Transverse colon (tissue), 4 donors: ENCODE measurements at regions not wholly inside any gene's neighbourhood (a gene's known extent, or its start where the extent isn't known, plus 50 kb on each side); places are given as distances from the start of the nearest gene placed in this dataset.

Experiments
- DNase-seq: peaks from one replicate; pipeline ENCODE4 v3.0.0-alpha.2; 2019
- H3K27ac ChIP-seq, 4 donors: fragments of 200-600 bp; sonication (generic); 2 replicates each; pipeline ENCODE4 v1.5.1; 2016 to 2018; ENCODE audit warnings: inconsistent platforms in 4 of 4
- H3K27me3 ChIP-seq: fragments of 200-600 bp; sonication (generic); 2 replicates; pipeline ENCODE4 v1.5.1; 2017; ENCODE audit warnings: inconsistent platforms
- H3K36me3 ChIP-seq, 4 donors: fragments of 200-600 bp; sonication (generic); 2 replicates each; pipeline ENCODE4 v1.5.1; 2017 to 2019; ENCODE audit warnings: inconsistent platforms in 4 of 4
- H3K4me1 ChIP-seq, 4 donors: fragments of 200-600 bp; sonication (generic); 2 replicates each; pipeline ENCODE4 v1.5.1; 2017 to 2020; ENCODE audit warnings: inconsistent platforms in 4 of 4
- H3K4me3 ChIP-seq, 4 donors: fragments of 200-600 bp; sonication (generic); 1 replicate in 1 of 4; 2 replicates in 3 of 4; pipeline versions ENCODE4 v1.5.1 to v1.6.1; 2017 to 2019; ENCODE audit warnings: inconsistent platforms in 4 of 4
- H3K9me3 ChIP-seq, 2 donors: fragments of 200-600 bp; sonication (generic); 2 replicates each; pipeline ENCODE4 v1.5.1; 2017 to 2019; ENCODE audit warnings: inconsistent platforms in 2 of 2
- EP300 ChIP-seq: sonication (generic); formaldehyde crosslinking; IDR thresholded peaks from one replicate; pipeline ENCODE4 v1.6.1; 2017; ENCODE audit warnings: antibody characterized with exemption, low read depth
- POLR2A ChIP-seq: fragments of 450-650 bp; IDR thresholded peaks from one replicate; pipeline ENCODE4 v1.6.1; 2016; ENCODE audit warnings: antibody characterized with exemption, mild to moderate bottlenecking, moderate library complexity
- POLR2AphosphoS5 ChIP-seq, 3 donors: sonication (generic); formaldehyde crosslinking; IDR thresholded peaks; one replicate each; pipeline ENCODE4 v1.6.1; 2016; ENCODE audit warnings: antibody characterized with exemption in 3 of 3
- WGBS, 2 donors: methylation state at CpG; one replicate each; pipeline ENCODE4 v1.1.5; 2018; ENCODE audit warnings: low coverage in 1 of 2; 5-methylcytosine and 5-hydroxymethylcytosine counted together
- in situ Hi-C, 4 donors: fragments of 200-750 bp; cut with MboI; loops; one replicate each; pipeline versions ENCODE4 v1.15.0 to v1.15.1; 2017; ENCODE audit warnings: low sequenced_read_pairs in 3 of 4, low pct_ligation_motif_present in 1 of 4, low pct_unique_long_range_greater_than_20kb in 1 of 4
- intact Hi-C: fragments of 100-400 bp; cut with DNase I; formaldehyde crosslinking; loops from one replicate; pipeline ENCODE4 v1.15.1; 2023; ENCODE audit warnings: low total_unique reads
- TF ChIP-seq, protein P1 (sequence below), 5 experiments: fragments of 200-600 bp in 3 of 5; fragments of 450-650 bp in 2 of 5; sonication (generic) in 3 of 5; IDR thresholded peaks; 1 replicate in 2 of 5; 2 replicates in 3 of 5; pipeline ENCODE4 v1.5.1; 2016 to 2017; ENCODE audit warnings: antibody characterized with exemption in 5 of 5, inconsistent platforms in 3 of 5, mild to moderate bottlenecking in 2 of 5, moderate library complexity in 1 of 5

DNA sequence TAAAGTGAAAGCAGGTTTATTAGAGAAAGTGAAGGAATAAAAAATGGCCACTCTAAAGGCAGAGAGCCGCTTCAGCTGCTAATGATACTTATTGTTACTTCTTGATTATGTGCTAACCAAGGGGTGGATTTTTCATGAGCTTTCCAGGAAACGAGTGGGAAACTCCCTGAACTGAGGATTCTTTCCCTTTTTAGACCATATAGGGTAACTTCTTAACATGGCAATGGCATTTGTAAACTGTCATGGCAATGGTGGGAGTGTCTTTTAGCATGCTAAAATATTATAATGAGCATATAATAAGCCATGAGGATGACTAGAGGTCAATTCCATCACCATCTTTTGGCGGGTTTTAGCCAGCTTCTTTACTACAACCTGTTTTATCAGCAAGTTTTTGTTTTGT is 890.0 kb downstream of the UQCRFS1 start:
- 64 to 85% methylated on average over 3 of the region's 3 CpGs for WGBS, 2 donors
- Histone ChIP-seq H3K27ac (no peak overlapping the region), H3K4me1 (peaks cover 0 to 3% (median 0%) of the 10 kb centered on the region in 4 donors), H3K9me3 (no peaks in the 10 kb centered on the region), H3K27me3 (no peaks in the 10 kb centered on the region), H3K4me3 (no peak overlapping the region), H3K36me3 (no peaks in the 10 kb centered on the region)
- intact Hi-C loops, result no loop called here
- no peak for TF ChIP-seq POLR2A
- TF ChIP-seq, protein P1, sequence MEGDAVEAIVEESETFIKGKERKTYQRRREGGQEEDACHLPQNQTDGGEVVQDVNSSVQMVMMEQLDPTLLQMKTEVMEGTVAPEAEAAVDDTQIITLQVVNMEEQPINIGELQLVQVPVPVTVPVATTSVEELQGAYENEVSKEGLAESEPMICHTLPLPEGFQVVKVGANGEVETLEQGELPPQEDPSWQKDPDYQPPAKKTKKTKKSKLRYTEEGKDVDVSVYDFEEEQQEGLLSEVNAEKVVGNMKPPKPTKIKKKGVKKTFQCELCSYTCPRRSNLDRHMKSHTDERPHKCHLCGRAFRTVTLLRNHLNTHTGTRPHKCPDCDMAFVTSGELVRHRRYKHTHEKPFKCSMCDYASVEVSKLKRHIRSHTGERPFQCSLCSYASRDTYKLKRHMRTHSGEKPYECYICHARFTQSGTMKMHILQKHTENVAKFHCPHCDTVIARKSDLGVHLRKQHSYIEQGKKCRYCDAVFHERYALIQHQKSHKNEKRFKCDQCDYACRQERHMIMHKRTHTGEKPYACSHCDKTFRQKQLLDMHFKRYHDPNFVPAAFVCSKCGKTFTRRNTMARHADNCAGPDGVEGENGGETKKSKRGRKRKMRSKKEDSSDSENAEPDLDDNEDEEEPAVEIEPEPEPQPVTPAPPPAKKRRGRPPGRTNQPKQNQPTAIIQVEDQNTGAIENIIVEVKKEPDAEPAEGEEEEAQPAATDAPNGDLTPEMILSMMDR (IDR thresholded peaks at IDR 0.05), result no peak
- no peak for TF ChIP-seq POLR2AphosphoS5 (IDR thresholded peaks at IDR 0.05)
- no peak for TF ChIP-seq EP300
- DNase-seq, result no peak
- in situ Hi-C loops, result loop anchor here in 3 of 4 donors (10.0 kb wide), 1 partner anchor 348 kb away; no protein-coding TSS in a partner anchor

DNA sequence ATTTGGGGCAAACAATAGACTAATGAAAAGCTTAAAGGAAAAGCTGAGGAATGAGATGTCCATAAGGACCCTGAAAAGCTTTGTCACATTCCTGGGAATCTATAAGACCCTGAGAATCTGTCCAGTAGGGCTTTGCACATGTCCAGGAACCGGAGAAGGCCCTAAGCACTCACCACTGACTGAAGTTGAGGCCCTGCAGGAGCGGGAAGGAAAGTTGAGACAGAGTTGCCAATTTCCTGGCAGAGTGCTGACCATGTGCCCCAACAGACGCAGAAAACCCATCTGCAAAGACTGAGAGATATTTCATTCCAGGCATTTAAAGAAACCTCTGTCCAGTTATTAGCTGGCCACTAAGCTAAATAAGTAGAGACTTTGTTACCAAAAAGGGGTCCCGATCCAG is 890.5 kb downstream of the UQCRFS1 start:
- Histone ChIP-seq H3K4me3 (no peak overlapping the region), H3K36me3 (no peaks in the 10 kb centered on the region), H3K27me3 (no peaks in the 10 kb centered on the region), H3K9me3 (no peaks in the 10 kb centered on the region), H3K27ac (no peak overlapping the region), H3K4me1 (peaks cover 0 to 3% (median 0%) of the 10 kb centered on the region in 4 donors)
- intact Hi-C loops, result no loop called here
- WGBS, 2 donors, result 74 to 80% methylated on average over 2 to 4 of the region's 4 CpGs
- DNase-seq, result no peak
- in situ Hi-C loops, result loop anchor here in 3 of 4 donors (10.0 kb wide), 1 partner anchor 348 kb away; no protein-coding TSS in a partner anchor
- TF ChIP-seq POLR2AphosphoS5 (IDR thresholded peaks at IDR 0.05) (no peak), POLR2A (no peak)

DNA sequence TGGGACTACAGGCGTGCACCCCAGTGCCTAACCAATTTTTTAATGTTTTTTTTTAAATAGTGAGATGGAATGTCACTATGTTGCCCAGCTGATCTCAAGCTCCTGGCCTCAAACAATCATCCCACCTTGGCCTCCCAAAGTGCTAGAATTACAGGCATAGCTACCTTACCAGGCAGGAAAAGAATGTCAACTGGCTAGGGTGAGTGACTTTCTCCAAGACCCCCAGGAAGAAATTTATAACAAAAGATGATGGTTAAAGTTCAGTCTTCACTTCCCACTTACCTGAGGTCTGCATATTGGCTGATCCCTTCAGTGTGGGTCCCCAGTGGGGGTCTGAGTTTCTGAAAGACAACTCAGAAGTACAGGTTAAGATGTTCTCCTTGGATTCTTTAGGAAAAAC is 893.0 kb downstream of the UQCRFS1 start:
- Histone ChIP-seq H3K9me3 (no peaks in the 10 kb centered on the region), H3K36me3 (no peaks in the 10 kb centered on the region), H3K4me3 (no peak overlapping the region), H3K27ac (no peak overlapping the region), H3K27me3 (no peaks in the 10 kb centered on the region), H3K4me1 (peaks cover 0 to 3% (median 0%) of the 10 kb centered on the region in 4 donors)
- TF ChIP-seq, protein P1 (IDR thresholded peaks at IDR 0.05), result no peak
- TF ChIP-seq POLR2A (no peak), EP300 (no peak), POLR2AphosphoS5 (IDR thresholded peaks at IDR 0.05) (no peak)
- DNase-seq, result no peak
- intact Hi-C loops (no loop called here), in situ Hi-C loops (loop anchor here in 3 of 4 donors (10.0 kb wide), 1 partner anchor 345 kb away; no protein-coding TSS in a partner anchor)
- 80 to 100% methylated on average over 1 of the region's 1 CpG for WGBS, 2 donors

DNA sequence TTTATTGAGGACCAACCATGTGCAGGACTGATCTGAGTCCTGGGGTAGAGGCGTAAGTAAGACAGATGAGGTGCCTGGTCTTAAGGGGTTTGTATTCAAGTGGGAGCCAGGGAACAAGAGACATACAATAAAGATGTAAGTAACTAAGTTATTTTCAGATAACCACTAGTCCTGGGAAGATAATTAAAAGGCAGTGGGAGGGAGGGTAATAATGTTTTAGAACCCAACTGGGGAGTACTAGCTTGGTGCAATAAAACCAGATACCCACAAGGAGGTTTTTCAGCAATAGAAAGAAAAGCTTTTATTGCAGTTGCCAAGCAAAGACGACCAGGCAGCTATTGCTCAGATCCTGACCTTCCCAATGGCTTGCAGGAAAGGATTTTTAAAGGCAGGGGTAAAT is 893.7 kb downstream of the UQCRFS1 start:
- no peak for DNase-seq
- no peak for TF ChIP-seq POLR2A
- TF ChIP-seq EP300, result no peak
- TF ChIP-seq, protein P1 (IDR thresholded peaks at IDR 0.05), result no peak
- TF ChIP-seq POLR2AphosphoS5 (IDR thresholded peaks at IDR 0.05), result no peak
- H3K4me1 ChIP-seq, result peaks cover 0 to 3% (median 0%) of the 10 kb centered on the region in 4 donors
- no peaks in the 10 kb centered on the region for H3K36me3 ChIP-seq
- H3K9me3 ChIP-seq, result no peaks in the 10 kb centered on the region
- intact Hi-C loops (no loop called here), in situ Hi-C loops (no loop called here)
- H3K27ac ChIP-seq, result no peak overlapping the region
- no peak overlapping the region for H3K4me3 ChIP-seq
- no peaks in the 10 kb centered on the region for H3K27me3 ChIP-seq
- WGBS, 2 donors, result 44% methylated on average over 2 of the region's 2 CpGs; no CpG with 5 or more reads in 1 of the 2 donors
